AG10803 (cell line): ENCODE measurements at regions not wholly inside any gene's neighbourhood (a gene's known extent, or its start where the extent isn't known, plus 50 kb on each side); places are given as distances from the start of the nearest gene placed in this dataset.

Experiments
- DNase-seq: peaks from one replicate; pipeline ENCODE4 v3.0.0; 2010; ENCODE audit warnings: low read depth
- H3K4me3 ChIP-seq: 2 replicates; pipeline ENCODE4 v1.5.1; 2011; ENCODE audit warnings: mild to moderate bottlenecking, low read length, control low read depth
- TF ChIP-seq, protein P1 (sequence below): conservative IDR thresholded peaks from 2 replicates; pipeline ENCODE4 v1.5.1; 2011; ENCODE audit warnings: mild to moderate bottlenecking, low read length, control low read depth, inconsistent platforms

DNA sequence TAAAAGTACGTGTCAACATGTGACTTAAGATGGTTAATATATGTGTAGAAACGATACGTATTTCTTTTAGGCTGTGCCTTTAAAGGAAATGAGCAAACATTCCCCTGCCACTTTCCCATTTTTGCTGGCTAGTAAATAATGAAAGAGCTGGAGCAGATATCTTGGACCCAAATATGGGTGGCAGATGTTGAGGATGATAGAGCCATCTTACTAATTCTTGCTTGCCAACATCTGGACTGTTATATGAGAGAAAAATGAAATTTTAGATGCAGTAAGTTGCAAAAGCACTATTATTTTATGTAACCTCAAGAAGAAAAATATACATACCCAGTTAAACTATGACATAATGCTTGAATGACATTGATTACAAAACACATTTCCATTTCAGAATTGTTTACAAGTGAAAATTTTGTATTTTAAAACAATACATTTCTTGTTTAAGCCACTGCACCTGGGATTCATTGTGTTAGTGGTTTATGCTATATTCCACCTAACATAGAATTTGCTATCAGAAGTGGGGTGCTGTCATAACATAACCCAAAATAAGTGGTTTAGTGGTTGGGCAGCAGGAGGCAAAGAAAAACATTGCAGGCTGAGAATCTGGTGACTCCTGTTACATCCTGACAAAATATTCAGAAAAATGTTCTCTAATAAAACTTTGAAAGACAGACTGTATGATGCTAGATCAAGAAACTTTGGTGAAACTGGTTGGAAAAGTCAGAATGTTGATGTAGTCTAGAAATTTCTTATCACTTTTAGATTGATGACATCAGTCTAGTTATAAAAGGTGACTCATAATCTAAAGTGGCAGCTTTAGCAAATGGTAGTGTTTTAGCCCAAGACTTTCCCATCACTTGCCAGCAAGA lies 305.0 kb downstream of the PTEN start:
- H3K4me3 ChIP-seq: no peak overlapping the region
- no peak for DNase-seq
- TF ChIP-seq, protein P1, sequence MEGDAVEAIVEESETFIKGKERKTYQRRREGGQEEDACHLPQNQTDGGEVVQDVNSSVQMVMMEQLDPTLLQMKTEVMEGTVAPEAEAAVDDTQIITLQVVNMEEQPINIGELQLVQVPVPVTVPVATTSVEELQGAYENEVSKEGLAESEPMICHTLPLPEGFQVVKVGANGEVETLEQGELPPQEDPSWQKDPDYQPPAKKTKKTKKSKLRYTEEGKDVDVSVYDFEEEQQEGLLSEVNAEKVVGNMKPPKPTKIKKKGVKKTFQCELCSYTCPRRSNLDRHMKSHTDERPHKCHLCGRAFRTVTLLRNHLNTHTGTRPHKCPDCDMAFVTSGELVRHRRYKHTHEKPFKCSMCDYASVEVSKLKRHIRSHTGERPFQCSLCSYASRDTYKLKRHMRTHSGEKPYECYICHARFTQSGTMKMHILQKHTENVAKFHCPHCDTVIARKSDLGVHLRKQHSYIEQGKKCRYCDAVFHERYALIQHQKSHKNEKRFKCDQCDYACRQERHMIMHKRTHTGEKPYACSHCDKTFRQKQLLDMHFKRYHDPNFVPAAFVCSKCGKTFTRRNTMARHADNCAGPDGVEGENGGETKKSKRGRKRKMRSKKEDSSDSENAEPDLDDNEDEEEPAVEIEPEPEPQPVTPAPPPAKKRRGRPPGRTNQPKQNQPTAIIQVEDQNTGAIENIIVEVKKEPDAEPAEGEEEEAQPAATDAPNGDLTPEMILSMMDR: no peak

DNA sequence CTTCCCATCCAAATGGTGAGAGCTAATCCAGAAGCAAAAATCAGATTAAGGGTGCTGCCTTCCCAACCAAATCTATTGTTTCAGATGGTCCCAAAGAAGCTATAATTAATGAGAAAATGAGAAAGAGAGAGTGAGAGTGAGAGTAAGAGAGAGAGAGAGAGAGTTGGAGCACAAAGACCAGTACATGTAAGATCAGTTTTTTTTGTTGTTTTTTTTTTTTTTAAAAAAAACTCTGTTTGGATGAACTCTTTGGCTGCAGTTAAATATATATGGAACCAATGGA lies 305.6 kb downstream of the PTEN start:
- no peak for DNase-seq
- TF ChIP-seq, protein P1: no peak

DNA sequence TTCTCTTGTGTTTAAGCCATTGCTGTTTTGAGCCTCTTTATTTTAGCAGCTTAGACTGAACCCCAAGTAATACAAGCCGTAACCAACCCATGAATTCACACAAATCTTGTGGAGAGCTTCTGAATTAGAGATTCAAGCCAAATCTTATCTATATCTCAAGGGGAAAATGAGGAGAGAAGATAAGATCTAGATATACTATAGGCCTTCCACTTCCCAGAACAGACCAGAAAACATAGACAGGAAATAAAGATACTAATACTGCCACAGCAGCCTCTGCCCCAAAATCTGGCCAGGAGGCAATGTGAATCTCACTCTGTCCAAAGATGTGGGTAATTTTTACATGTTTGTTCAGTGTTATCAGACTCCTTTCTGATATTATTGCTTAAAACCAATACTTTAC lies 307.2 kb downstream of the PTEN start:
- H3K4me3 ChIP-seq: no peak overlapping the region
- TF ChIP-seq, protein P1: no peak
- no peak for DNase-seq

More for the DNA sequence above, 305.6 kb downstream of the PTEN start:
- no peak overlapping the region for H3K4me3 ChIP-seq

DNA sequence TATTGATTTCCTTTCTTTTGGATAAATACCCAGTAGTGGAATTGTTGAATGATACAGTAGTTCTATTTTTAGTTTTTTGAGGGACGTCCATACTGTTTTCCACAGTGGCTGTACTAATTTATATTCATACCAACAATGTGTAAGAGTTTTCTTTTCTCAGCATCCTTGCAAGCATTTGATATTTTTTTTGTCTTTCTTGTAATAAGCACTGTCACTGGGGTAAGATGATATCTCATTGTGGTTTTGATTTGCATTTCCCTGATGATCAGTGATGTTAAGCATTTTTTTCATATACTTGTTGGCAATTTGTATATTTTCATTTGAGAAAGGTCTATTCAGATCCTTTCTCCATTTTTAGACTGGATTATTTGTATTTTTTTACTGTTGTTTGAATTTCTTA lies 308.7 kb downstream of the PTEN start:
- DNase-seq: no peak
- no peak overlapping the region for H3K4me3 ChIP-seq
- TF ChIP-seq, protein P1: no peak

DNA sequence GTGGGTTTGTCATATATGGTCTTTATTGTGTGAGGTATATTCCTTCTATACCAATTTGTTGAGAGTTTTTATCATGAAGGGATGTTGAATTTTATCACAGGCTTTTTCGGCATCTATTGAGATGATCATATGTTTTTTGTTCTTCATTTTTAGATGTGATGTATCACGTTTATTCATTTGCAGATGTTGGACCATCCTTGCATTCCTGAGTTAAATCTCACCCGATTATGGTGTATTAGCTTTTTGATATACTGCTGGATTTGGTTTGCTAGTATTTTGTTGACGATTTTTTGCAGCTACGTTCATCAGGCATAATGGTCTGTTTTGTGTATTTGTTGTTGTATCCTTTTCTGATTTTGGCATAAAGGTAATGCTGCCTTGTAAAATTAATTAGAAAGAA lies 311.0 kb downstream of the PTEN start:
- TF ChIP-seq, protein P1: no peak
- no peak overlapping the region for H3K4me3 ChIP-seq
- no peak for DNase-seq

DNA sequence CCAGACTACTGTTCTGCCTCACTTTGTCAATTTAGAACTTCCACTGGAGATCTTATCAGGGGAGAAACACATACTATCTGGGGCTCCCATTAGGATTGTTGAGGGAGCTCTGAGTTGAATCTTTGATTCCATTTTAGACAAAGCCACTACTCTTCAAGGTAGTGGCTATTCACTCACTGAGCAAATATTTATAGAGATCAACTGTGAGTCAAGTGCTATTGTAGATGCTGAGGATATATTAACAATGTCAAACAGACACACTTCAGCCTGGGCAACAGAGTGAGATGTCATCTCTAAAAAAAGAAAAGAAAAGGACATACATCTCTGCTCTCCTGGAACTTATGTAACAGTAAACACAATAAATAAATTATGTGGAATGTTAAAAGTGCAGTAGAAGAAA lies 315.3 kb downstream of the PTEN start:
- DNase-seq: no peak
- H3K4me3 ChIP-seq: no peak overlapping the region
- TF ChIP-seq, protein P1: no peak

DNA sequence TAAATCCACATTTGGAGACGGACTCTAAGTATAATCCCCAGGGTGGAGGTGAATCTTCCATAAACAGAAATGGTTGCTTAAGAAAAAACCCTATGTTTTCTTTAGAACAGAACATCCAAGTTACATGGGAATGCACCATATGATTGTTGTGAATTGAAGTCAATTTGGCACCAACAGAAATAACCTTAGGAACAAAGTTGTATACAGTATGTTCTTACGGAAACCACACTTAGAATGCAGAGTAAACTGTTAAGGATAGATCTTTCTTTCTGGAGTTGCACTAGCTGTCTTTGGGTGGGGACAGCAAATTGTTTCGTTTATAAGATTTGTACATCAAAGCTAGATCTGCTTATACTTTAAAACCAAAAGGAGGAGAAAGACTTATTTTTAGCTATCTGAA lies 316.4 kb downstream of the PTEN start:
- no peak overlapping the region for H3K4me3 ChIP-seq
- no peak for DNase-seq
- TF ChIP-seq, protein P1: no peak
